ENCODE measurements at regions not wholly inside any gene's neighbourhood (a gene's known extent, or its start where the extent isn't known, plus 50 kb on each side); places are given as distances from the start of the nearest gene placed in this dataset.

GRCh38 chr11:79648766-79649520 is 208.1 kb upstream of the TENM4 start:
- no peak for TF ChIP-seq CTCF (IDR thresholded peaks at IDR 0.05; ENCODE audit: low read length, missing control alignments)
- no peak overlapping the region for H3K4me3 ChIP-seq (replicated peaks; ENCODE audit: low read depth, low read length)
- no peak for DNase-seq (ENCODE audit: low read depth)

DNA sequence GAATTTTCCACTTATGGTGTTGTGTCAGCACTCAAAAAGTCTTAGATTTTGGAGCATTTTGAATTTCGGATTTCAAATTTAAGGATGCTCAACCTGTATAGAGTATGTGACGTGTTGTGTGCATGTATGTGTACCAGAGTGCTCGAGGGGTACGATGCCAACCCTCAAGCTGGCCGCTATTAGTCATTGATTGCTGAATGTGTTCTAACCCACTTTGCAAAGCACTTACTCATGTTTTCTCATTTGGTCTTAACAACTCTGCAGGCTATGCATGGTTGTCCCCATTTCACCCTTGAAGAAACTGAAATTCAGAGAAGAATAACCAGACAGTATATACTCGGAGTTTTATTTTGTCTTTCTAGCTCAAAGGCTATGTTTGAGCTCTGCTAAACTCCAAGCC is 196.4 kb upstream of the TENM4 start:
- H3K4me3 ChIP-seq (replicated peaks; ENCODE audit: low read depth, low read length) = no peak overlapping the region
- TF ChIP-seq CTCF (IDR thresholded peaks at IDR 0.05; ENCODE audit: low read length, missing control alignments) = no peak
- DNase-seq (ENCODE audit: low read depth) = no peak

- no peak for TF ChIP-seq CTCF (IDR thresholded peaks at IDR 0.05; ENCODE audit: low read length, missing control alignments)
- DNase-seq (ENCODE audit: low read depth) = no peak
- H3K4me3 ChIP-seq (replicated peaks; ENCODE audit: low read depth, low read length) = no peak overlapping the region
Observed at GRCh38 chr11:79634905-79635304, 194.1 kb upstream of the TENM4 start.

GRCh38 chr11:79627281-79627680 is 186.5 kb upstream of the TENM4 start:
- H3K4me3 ChIP-seq (replicated peaks; ENCODE audit: low read depth, low read length) = no peak overlapping the region
- TF ChIP-seq CTCF (IDR thresholded peaks at IDR 0.05; ENCODE audit: low read length, missing control alignments) = no peak
- no peak for DNase-seq (ENCODE audit: low read depth)

GRCh38 chr11:79626135-79627075 is 185.6 kb upstream of the TENM4 start:
- TF ChIP-seq CTCF (IDR thresholded peaks at IDR 0.05; ENCODE audit: low read length, missing control alignments) = no peak
- DNase-seq (ENCODE audit: low read depth) = no peak
- no peak overlapping the region for H3K4me3 ChIP-seq (replicated peaks; ENCODE audit: low read depth, low read length)

GRCh38 chr11:79623375-79623774 is 182.5 kb upstream of the TENM4 start:
- TF ChIP-seq CTCF (IDR thresholded peaks at IDR 0.05; ENCODE audit: low read length, missing control alignments) = no peak
- no peak for DNase-seq (ENCODE audit: low read depth)
- no peak overlapping the region for H3K4me3 ChIP-seq (replicated peaks; ENCODE audit: low read depth, low read length)
